ENCODE measurements at regions not wholly inside any gene's neighbourhood (a gene's known extent, or its start where the extent isn't known, plus 50 kb on each side); places are given as distances from the start of the nearest gene placed in this dataset.

DNA sequence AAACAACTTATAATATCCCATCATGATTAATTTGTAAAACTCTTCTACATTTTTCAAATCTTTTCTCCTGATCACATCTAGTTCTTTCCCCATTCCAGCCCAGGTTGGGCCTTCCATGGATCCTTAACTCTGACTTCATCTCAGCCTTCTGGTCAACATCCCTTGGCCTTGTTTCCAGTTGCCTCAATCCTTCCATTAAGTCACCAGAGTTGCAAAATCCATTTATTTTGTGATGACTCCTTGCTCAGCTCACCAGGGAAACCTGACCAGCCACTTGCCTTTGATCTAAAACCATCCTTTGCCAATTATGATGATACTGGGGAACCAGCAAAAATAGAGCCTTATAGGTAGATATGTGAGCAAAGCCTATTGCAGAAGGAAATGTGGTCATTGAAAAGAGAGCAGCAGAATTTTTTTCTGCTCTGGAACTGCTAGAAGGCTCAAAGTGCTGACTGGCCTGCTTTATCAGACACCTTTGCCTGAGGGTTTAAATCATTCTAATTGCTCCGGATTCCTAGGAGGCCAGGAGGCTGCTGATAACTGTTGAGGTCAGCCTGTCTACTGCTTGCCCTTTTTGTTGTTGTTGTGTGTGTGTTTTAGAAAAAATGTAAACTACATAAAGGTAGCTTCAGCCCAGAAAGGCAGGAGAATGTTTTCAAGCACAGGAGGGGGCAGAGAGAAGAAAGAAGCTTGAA, 512.2 kb upstream of the GRIA1 start:
- TF ChIP-seq, protein P1, sequence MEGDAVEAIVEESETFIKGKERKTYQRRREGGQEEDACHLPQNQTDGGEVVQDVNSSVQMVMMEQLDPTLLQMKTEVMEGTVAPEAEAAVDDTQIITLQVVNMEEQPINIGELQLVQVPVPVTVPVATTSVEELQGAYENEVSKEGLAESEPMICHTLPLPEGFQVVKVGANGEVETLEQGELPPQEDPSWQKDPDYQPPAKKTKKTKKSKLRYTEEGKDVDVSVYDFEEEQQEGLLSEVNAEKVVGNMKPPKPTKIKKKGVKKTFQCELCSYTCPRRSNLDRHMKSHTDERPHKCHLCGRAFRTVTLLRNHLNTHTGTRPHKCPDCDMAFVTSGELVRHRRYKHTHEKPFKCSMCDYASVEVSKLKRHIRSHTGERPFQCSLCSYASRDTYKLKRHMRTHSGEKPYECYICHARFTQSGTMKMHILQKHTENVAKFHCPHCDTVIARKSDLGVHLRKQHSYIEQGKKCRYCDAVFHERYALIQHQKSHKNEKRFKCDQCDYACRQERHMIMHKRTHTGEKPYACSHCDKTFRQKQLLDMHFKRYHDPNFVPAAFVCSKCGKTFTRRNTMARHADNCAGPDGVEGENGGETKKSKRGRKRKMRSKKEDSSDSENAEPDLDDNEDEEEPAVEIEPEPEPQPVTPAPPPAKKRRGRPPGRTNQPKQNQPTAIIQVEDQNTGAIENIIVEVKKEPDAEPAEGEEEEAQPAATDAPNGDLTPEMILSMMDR (conservative IDR thresholded peaks at IDR 0.05): no peak
- no peak for TF ChIP-seq ZFX (IDR thresholded peaks at IDR 0.05)

Measured in C4-2B (cell line).